GM21619 (cell line): ENCODE measurements at regions not wholly inside any gene's neighbourhood (a gene's known extent, or its start where the extent isn't known, plus 50 kb on each side); places are given as distances from the start of the nearest gene placed in this dataset.

Experiments used
- ATAC-seq: cut with Tn5 transposase; IDR thresholded peaks from one replicate; pipeline ENCODE4 v1.9.1; 2021; ENCODE audit not compliant: unreplicated experiment

GRCh38 chr11:15888556-15889345 lies 467.6 kb downstream of the SOX6 start:
- no peak for ATAC-seq

- ATAC-seq: no peak
Observed at GRCh38 chr11:15889363-15890030, 466.8 kb downstream of the SOX6 start.

- no peak for ATAC-seq
Observed at GRCh38 chr11:15890031-15890713, 466.2 kb downstream of the SOX6 start.

- ATAC-seq: no peak
Observed at GRCh38 chr11:15893080-15893492, 463.3 kb downstream of the SOX6 start.

GRCh38 chr11:15896026-15896425 lies 460.3 kb downstream of the SOX6 start:
- no peak for ATAC-seq

GRCh38 chr11:15896530-15896929 lies 459.8 kb downstream of the SOX6 start:
- no peak for ATAC-seq

- ATAC-seq: no peak
Observed at GRCh38 chr11:15897211-15897960, 459.0 kb downstream of the SOX6 start.

GRCh38 chr11:15901054-15901453 lies 455.3 kb downstream of the SOX6 start:
- no peak for ATAC-seq

- ATAC-seq: no peak
Observed at GRCh38 chr11:15901790-15902189, 454.6 kb downstream of the SOX6 start.

- ATAC-seq: no peak
Observed at GRCh38 chr11:15903246-15903645, 453.1 kb downstream of the SOX6 start.

- ATAC-seq: no peak
Observed at GRCh38 chr11:15905366-15906104, 450.8 kb downstream of the SOX6 start.

- no peak for ATAC-seq
Observed at GRCh38 chr11:15906481-15907035, 449.8 kb downstream of the SOX6 start.

- no peak for ATAC-seq
Observed at GRCh38 chr11:15907806-15908205, 448.5 kb downstream of the SOX6 start.

- ATAC-seq: no peak
Observed at GRCh38 chr11:15909937-15910598, 446.3 kb downstream of the SOX6 start.

GRCh38 chr11:15910761-15911160 lies 445.6 kb downstream of the SOX6 start:
- ATAC-seq: no peak

GRCh38 chr11:15911377-15912044 lies 444.8 kb downstream of the SOX6 start:
- ATAC-seq: no peak

- no peak for ATAC-seq
Observed at GRCh38 chr11:15912291-15912690, 444.1 kb downstream of the SOX6 start.

- ATAC-seq: no peak
Observed at GRCh38 chr11:15912825-15913224, 443.5 kb downstream of the SOX6 start.

GRCh38 chr11:15913261-15913660 lies 443.1 kb downstream of the SOX6 start:
- no peak for ATAC-seq
